Right cardiac atrium (tissue), 5 donors: ENCODE measurements at regions not wholly inside any gene's neighbourhood (a gene's known extent, or its start where the extent isn't known, plus 50 kb on each side); places are given as distances from the start of the nearest gene placed in this dataset.

Experiments
- ATAC-seq, 2 donors: fragments of 200-7000 bp; cut with Tn5 transposase; one replicate each; pipeline versions ENCODE4 v1.8.0 to v1.9.1; 2020; ENCODE audit warnings: moderate library complexity in 2 of 2, mild to moderate bottlenecking in 1 of 2
- DNase-seq, 3 donors: peaks; one replicate each; pipeline ENCODE4 v3.0.0-alpha.2; 2020
- H3K27ac ChIP-seq: one replicate; pipeline ENCODE4 v1.5.1; 2013; ENCODE audit warnings: mild to moderate bottlenecking, low read length, control low read depth, moderate library complexity
- H3K27me3 ChIP-seq: one replicate; pipeline ENCODE4 v1.6.1; 2013; ENCODE audit not compliant: control insufficient read depth, insufficient read depth
- H3K4me1 ChIP-seq: one replicate; pipeline ENCODE4 v1.6.1; 2013; ENCODE audit warnings: low read length; ENCODE audit not compliant: control insufficient read depth, insufficient read depth
- H3K4me3 ChIP-seq: one replicate; pipeline ENCODE4 v1.5.1; 2013; ENCODE audit warnings: low read length, control low read depth
- H3K9me3 ChIP-seq: one replicate; pipeline ENCODE4 v1.6.1; 2013; ENCODE audit warnings: low read length; ENCODE audit not compliant: control insufficient read depth
- WGBS: extraction: QIAGEN DNeasy Blood & Tissue Kit; methylation state at CpG from one replicate; pipeline ENCODE4 v1.1.7; 2013; 5-methylcytosine and 5-hydroxymethylcytosine counted together
- intact Hi-C, 4 donors: fragments of 100-400 bp; cut with DNase I; formaldehyde crosslinking; loops; one replicate each; pipeline versions ENCODE4 v1.11.0 to v1.14.0; 2022 to 2023
- donor health status: healthy with polysubstance abuse.
- donor health status: DM: no; HTN: yes; CAD: no.
- donor health status: DM: no; HTN: no; CAD: no.
- donor health status: DM: no; HTN: yes; CAD: no; lungs with severe emphysema.
- donor health status: DM: yes; HTN: yes; CAD: no.

- H3K27ac ChIP-seq, result no peak overlapping the region
- no peaks in the 10 kb centered on the region for H3K9me3 ChIP-seq
- H3K4me1 ChIP-seq, result no peaks in the 10 kb centered on the region
- intact Hi-C loops, result no loop called here
- H3K4me3 ChIP-seq, result no peak overlapping the region
- H3K27me3 ChIP-seq, result no peaks in the 10 kb centered on the region
- 79% methylated on average over 14 of the region's 14 CpGs for WGBS
- DNase-seq, result peak in 1 of 3 donors; percentile 30
- ATAC-seq, result peak in 1 of 2 donors; percentile 17
These were observed 136.8 kb upstream of the C14orf180 start for GRCh38 chr14:104442631-104443390.

- intact Hi-C loops, result no loop called here
- Histone ChIP-seq H3K27me3 (no peaks in the 10 kb centered on the region), H3K4me3 (no peak overlapping the region), H3K27ac (no peak overlapping the region), H3K4me1 (no peaks in the 10 kb centered on the region), H3K9me3 (no peaks in the 10 kb centered on the region)
- DNase-seq (no peak), ATAC-seq (no peak)
- 69% methylated on average over 13 of the region's 13 CpGs for WGBS
These were observed 136.0 kb upstream of the C14orf180 start for GRCh38 chr14:104443391-104444158.

GRCh38 chr14:104444159-104445030, 135.2 kb upstream of the C14orf180 start:
- Histone ChIP-seq H3K4me3 (no peak overlapping the region), H3K27ac (no peak overlapping the region), H3K9me3 (no peaks in the 10 kb centered on the region), H3K27me3 (no peaks in the 10 kb centered on the region), H3K4me1 (no peaks in the 10 kb centered on the region)
- no peak for ATAC-seq
- intact Hi-C loops, result no loop called here
- 90% methylated on average over 10 of the region's 10 CpGs for WGBS
- DNase-seq, result no peak

DNA sequence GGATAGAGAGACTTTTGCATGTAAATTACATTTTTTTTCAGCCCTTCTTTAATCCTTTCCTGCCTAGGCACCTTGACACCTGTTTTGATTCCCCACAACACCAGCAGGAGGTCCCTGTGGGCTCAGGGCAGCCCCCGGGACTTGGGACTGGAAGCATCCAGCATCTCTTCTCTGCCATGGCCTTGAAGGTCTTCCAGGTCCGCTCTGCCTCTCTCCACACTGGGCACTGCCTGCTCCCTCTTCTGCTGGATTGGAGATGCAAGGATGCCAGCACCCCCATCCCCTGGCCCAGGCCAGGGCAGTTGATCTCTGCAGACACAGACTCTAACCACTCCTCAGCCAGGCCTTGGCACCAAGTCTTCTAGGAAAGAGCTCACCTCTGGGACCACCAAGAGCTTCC, 134.5 kb upstream of the C14orf180 start:
- intact Hi-C loops, result no loop called here
- no peaks in the 10 kb centered on the region for H3K4me1 ChIP-seq
- H3K27ac ChIP-seq, result no peak overlapping the region
- no peaks in the 10 kb centered on the region for H3K9me3 ChIP-seq
- no peak overlapping the region for H3K4me3 ChIP-seq
- DNase-seq (peak in 1 of 3 donors; percentile 5), ATAC-seq (no peak)
- 93% methylated on average over 2 of the region's 2 CpGs for WGBS
- no peaks in the 10 kb centered on the region for H3K27me3 ChIP-seq

DNA sequence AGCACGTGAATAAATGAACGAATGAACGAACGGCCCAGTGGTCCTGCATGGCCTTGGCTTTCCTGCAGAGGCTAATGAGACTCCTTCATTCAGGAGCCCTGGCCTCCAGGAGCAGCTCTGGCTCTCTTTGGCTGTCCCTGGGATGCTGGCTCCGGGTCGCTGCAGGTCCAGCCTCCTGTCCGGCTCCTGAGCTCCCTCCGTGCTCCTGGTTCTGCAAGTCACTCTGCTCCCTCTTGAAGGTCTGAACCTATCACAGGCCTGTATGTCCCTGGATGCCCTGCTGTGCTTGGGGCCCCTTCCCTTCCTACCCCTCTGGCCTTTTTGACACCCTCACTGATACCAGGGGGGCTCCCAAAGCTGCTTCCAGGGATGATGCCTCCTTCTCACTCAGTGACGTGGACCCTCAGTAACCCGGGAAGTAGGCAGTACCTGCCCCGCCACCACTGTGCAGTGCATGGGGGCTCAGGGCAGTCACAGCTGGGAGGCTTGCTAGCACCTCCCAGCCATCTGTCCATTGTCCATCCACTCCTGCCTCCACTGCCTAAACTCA, 133.7 kb upstream of the C14orf180 start:
- no peaks in the 10 kb centered on the region for H3K4me1 ChIP-seq
- WGBS, result 74% methylated on average over 11 of the region's 11 CpGs
- H3K27ac ChIP-seq, result no peak overlapping the region
- no peak for ATAC-seq
- no peak for DNase-seq
- H3K9me3 ChIP-seq, result no peaks in the 10 kb centered on the region
- intact Hi-C loops, result no loop called here
- no peaks in the 10 kb centered on the region for H3K27me3 ChIP-seq
- no peak overlapping the region for H3K4me3 ChIP-seq

- 92% methylated on average over 6 of the region's 6 CpGs for WGBS
- DNase-seq (no peak), ATAC-seq (no peak)
- Histone ChIP-seq H3K4me3 (no peak overlapping the region), H3K9me3 (no peaks in the 10 kb centered on the region), H3K27ac (no peak overlapping the region), H3K27me3 (no peaks in the 10 kb centered on the region), H3K4me1 (no peaks in the 10 kb centered on the region)
- intact Hi-C loops, result no loop called here
These were observed 133.0 kb upstream of the C14orf180 start for GRCh38 chr14:104446611-104447010.

DNA sequence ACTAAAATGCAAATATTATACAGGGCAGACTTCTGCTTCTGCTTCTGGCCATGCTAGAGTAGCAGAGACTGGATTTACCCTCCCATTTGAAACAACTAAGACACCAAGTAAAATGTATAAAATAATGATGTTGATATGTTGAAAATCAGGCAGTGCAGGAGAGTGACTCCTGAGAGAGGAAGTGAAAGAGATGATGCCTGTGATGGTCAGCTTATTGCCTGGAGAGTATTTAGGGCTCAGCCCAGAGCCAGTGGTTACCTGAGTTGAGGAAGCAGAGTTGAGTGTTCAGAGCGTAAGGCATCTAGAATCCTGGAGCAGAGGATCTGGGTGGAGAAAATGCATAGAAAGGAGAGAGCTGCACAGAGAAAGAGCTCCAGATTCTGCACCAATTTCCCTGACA, 131.8 kb upstream of the C14orf180 start:
- WGBS, result 90% methylated on average over 1 of the region's 1 CpG
- intact Hi-C loops, result no loop called here
- no peak for DNase-seq
- no peak overlapping the region for H3K27ac ChIP-seq
- no peaks in the 10 kb centered on the region for H3K27me3 ChIP-seq
- H3K4me1 ChIP-seq, result no peaks in the 10 kb centered on the region
- no peaks in the 10 kb centered on the region for H3K9me3 ChIP-seq
- H3K4me3 ChIP-seq, result no peak overlapping the region
- no peak for ATAC-seq

DNA sequence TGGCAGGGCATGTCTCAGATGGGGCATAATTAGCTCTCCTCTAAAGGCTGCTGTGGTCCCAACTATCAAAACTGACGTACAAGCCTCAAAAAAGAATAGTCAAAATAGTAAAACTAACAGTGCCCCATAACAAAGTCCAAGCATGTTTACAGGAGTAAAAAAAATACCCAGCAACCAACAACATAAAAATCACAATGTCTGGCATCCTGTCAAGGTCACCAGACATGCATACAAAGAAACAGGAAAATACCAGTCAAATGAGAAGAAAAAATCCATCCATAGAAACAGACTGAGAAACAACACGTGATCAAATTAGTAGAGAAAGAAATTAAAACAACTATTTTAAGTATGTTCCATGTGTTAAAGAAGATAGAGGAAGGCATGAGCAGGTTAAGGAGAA, 131.2 kb upstream of the C14orf180 start:
- Histone ChIP-seq H3K9me3 (no peaks in the 10 kb centered on the region), H3K4me3 (no peak overlapping the region), H3K4me1 (no peaks in the 10 kb centered on the region), H3K27me3 (no peaks in the 10 kb centered on the region), H3K27ac (no peak overlapping the region)
- intact Hi-C loops, result no loop called here
- DNase-seq (no peak), ATAC-seq (no peak)
- WGBS, result 66% methylated on average over 2 of the region's 2 CpGs

DNA sequence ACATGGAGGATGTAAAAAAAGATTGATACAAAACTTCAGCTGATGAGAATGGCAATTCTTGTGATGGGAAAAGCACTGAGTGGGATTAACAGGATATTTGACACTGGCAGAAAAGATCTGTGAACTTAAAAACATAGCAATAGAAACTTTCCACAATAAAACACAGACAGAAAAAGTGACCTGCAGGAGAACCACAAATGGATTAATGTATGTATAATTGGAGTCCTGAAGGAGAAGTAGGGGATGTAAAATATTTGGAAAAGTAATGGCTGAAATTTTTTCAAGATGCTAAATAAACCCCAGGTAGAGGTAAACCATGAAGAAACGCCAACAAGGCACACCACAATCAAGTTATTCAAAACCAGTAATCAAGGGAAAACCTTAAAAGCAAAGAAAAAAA, 130.8 kb upstream of the C14orf180 start:
- Histone ChIP-seq H3K27me3 (no peaks in the 10 kb centered on the region), H3K9me3 (no peaks in the 10 kb centered on the region), H3K4me1 (no peaks in the 10 kb centered on the region), H3K27ac (no peak overlapping the region), H3K4me3 (no peak overlapping the region)
- WGBS, result 85% methylated on average over 1 of the region's 1 CpG
- DNase-seq (no peak), ATAC-seq (no peak)
- intact Hi-C loops, result no loop called here

- DNase-seq, result peak in 1 of 3 donors; percentile 33
- Histone ChIP-seq H3K9me3 (no peaks in the 10 kb centered on the region), H3K4me3 (no peak overlapping the region), H3K27ac (no peak overlapping the region), H3K27me3 (no peaks in the 10 kb centered on the region), H3K4me1 (no peaks in the 10 kb centered on the region)
- intact Hi-C loops, result no loop called here
- ATAC-seq, result no peak
- 93% methylated on average over 28 of the region's 28 CpGs for WGBS
These were observed 128.7 kb upstream of the C14orf180 start for GRCh38 chr14:104450811-104451401.
